WTC11 (cell line): ENCODE measurements at regions not wholly inside any gene's neighbourhood (a gene's known extent, or its start where the extent isn't known, plus 50 kb on each side); places are given as distances from the start of the nearest gene placed in this dataset.
A peak's percentile ranks its signal among the peaks of the same experiment; 100 is the strongest.

Experiments used
- ATAC-seq: fragments of 200-7000 bp; cut with Tn5 transposase; 2 replicates; pipeline ENCODE4 v1.10.0; 2021; ENCODE audit warnings: mild to moderate bottlenecking, moderate library complexity
- CTCF ChIA-PET: fragments of 300-600 bp; sonication (Branson Sonifier 250); formaldehyde crosslinking; loops from one replicate; lab custom pipeline; 2021; ENCODE audit warnings: antibody characterized with exemption; lab: Charles Lee
- POLR2A ChIA-PET: fragments of 350-600 bp; sonication (Branson Sonifier 250); formaldehyde crosslinking; loops from one replicate; lab custom pipeline; 2021; ENCODE audit warnings: antibody characterized with exemption; lab: Charles Lee
- DNase-seq: peaks from one replicate; pipeline ENCODE4 v3.0.0; 2021; ENCODE audit warnings: low spot score
- H3K27ac Mint-ChIP-seq: 2 replicates; pipeline ENCODE4 v1.8.0; 2021; ENCODE audit warnings: mixed read lengths
- H3K27me3 Mint-ChIP-seq: 2 replicates; pipeline ENCODE4 v1.8.0; 2021; ENCODE audit warnings: low read depth, mild to moderate bottlenecking, moderate library complexity, mixed read lengths
- H3K36me3 Mint-ChIP-seq: 2 replicates; pipeline ENCODE4 v1.8.0; 2021; ENCODE audit warnings: mixed read lengths
- H3K4me1 Mint-ChIP-seq: 2 replicates; pipeline ENCODE4 v1.8.0; 2022; ENCODE audit warnings: mixed read lengths
- H3K4me3 Mint-ChIP-seq: 2 replicates; pipeline ENCODE4 v1.8.0; 2021; ENCODE audit warnings: mild to moderate bottlenecking, moderate library complexity, mixed read lengths
- H3K9me3 Mint-ChIP-seq: 2 replicates; pipeline ENCODE4 v1.8.0; 2021; ENCODE audit warnings: mixed read lengths
- AR ChIP-seq: fragments of 250-450 bp; sonication (Bioruptor Pico); IDR thresholded peaks from 2 replicates; pipeline ENCODE4 v1.9.0; 2021; ENCODE audit warnings: mild to moderate bottlenecking
- EMX1 ChIP-seq: fragments of 250-450 bp; sonication (Bioruptor Pico); IDR thresholded peaks from 2 replicates; pipeline ENCODE4 v1.8.0; 2021; ENCODE audit warnings: mild to moderate bottlenecking
- ESRRA ChIP-seq: sonication (generic); formaldehyde crosslinking; IDR thresholded peaks from 2 replicates; pipeline ENCODE4 v1.8.1; 2022; ENCODE audit warnings: mild to moderate bottlenecking, missing genetic modification reagents, borderline replicate concordance
- HMGXB4 ChIP-seq: sonication (generic); formaldehyde crosslinking; IDR thresholded peaks from 2 replicates; pipeline ENCODE4 v1.8.1; 2023; ENCODE audit warnings: mild to moderate bottlenecking, moderate library complexity, missing genetic modification reagents
- JAZF1 ChIP-seq: fragments of 250-450 bp; sonication (Bioruptor Pico); IDR thresholded peaks from 2 replicates; pipeline ENCODE4 v1.9.0; 2021; ENCODE audit warnings: moderate library complexity, mild to moderate bottlenecking, inconsistent platforms
- KAT7 ChIP-seq: sonication (generic); formaldehyde crosslinking; IDR thresholded peaks from 2 replicates; pipeline ENCODE4 v1.8.1; 2023; ENCODE audit warnings: missing genetic modification reagents, mild to moderate bottlenecking, borderline replicate concordance
- MAX ChIP-seq: sonication (generic); formaldehyde crosslinking; IDR thresholded peaks from 2 replicates; pipeline ENCODE4 v1.8.0; 2022; ENCODE audit warnings: mild to moderate bottlenecking, missing genetic modification reagents
- TEAD1 ChIP-seq: sonication (generic); formaldehyde crosslinking; IDR thresholded peaks from 2 replicates; pipeline ENCODE4 v1.8.0; 2022; ENCODE audit warnings: mild to moderate bottlenecking, missing genetic modification reagents
- ZNF121 ChIP-seq: sonication (generic); formaldehyde crosslinking; IDR thresholded peaks from 2 replicates; pipeline ENCODE4 v1.8.0; 2023; ENCODE audit warnings: missing genetic modification reagents
- ZNF281 ChIP-seq: sonication (generic); formaldehyde crosslinking; IDR thresholded peaks from 2 replicates; pipeline ENCODE4 v1.8.0; 2023; ENCODE audit warnings: mild to moderate bottlenecking, missing genetic modification reagents
- TF ChIP-seq, protein P1 (sequence below): sonication (generic); formaldehyde crosslinking; IDR thresholded peaks from 2 replicates; pipeline ENCODE4 v1.8.1; 2022; ENCODE audit warnings: low read depth, mild to moderate bottlenecking, moderate library complexity, missing genetic modification reagents, borderline replicate concordance
- TF ChIP-seq, protein P2 (sequence below): fragments of 250-450 bp; sonication (Bioruptor Pico); IDR thresholded peaks from 2 replicates; pipeline ENCODE4 v1.9.0; 2021; ENCODE audit warnings: mild to moderate bottlenecking
- TF ChIP-seq, protein P3 (sequence below): sonication (generic); formaldehyde crosslinking; conservative IDR thresholded peaks from 2 replicates; pipeline ENCODE4 v1.8.1; 2022; ENCODE audit warnings: mild to moderate bottlenecking, missing genetic modification reagents

DNA sequence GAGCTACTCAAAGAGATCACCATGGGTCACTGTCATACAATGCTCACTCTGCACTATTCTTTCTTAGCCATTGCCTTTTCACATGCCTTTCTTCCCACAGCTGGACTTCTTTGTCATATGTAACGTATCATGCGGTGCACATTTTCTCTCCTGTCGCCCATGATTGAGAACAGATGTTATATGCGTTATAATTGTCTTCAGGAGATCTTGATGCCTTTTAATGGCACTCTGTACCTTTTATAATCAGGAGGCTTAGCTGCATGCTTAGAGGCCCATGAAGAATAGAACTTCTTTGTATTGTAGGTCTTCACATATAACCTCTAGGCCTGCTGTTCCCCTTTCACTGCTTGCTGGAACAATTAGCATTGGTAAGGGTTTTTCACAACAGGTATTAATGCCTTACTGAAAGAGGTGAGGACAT, 436.1 kb downstream of the CDH10 start:
- H3K4me3 Mint-ChIP-seq, result no peak overlapping the region
- TF ChIP-seq ZNF121 (CRISPR knock-in tag) (no peak), TEAD1 (CRISPR knock-in tag) (peak; percentile 32; the same call in 1 of the 2 replicates), EMX1 (CRISPR knock-in tag) (no peak)
- TF ChIP-seq, protein P1, sequence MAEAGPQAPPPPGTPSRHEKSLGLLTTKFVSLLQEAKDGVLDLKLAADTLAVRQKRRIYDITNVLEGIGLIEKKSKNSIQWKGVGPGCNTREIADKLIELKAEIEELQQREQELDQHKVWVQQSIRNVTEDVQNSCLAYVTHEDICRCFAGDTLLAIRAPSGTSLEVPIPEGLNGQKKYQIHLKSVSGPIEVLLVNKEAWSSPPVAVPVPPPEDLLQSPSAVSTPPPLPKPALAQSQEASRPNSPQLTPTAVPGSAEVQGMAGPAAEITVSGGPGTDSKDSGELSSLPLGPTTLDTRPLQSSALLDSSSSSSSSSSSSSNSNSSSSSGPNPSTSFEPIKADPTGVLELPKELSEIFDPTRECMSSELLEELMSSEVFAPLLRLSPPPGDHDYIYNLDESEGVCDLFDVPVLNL (CRISPR knock-in tag), result no peak
- TF ChIP-seq, protein P2, sequence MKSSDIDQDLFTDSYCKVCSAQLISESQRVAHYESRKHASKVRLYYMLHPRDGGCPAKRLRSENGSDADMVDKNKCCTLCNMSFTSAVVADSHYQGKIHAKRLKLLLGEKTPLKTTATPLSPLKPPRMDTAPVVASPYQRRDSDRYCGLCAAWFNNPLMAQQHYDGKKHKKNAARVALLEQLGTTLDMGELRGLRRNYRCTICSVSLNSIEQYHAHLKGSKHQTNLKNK (CRISPR knock-in tag), result peak; percentile 82
- DNase-seq, result no peak
- peaks cover 21% of the 10 kb centered on the region for H3K36me3 Mint-ChIP-seq
- ChIA-PET POLR2A (no interaction called here), CTCF (interaction anchor here (0.8 kb wide), 1 partner anchor 798 kb away, joined by 3 read pairs; no protein-coding TSS in a partner anchor)
- no peaks in the 10 kb centered on the region for H3K27me3 Mint-ChIP-seq
- ATAC-seq, result peak; percentile 90
- peaks cover 26% of the 10 kb centered on the region for H3K9me3 Mint-ChIP-seq
- H3K4me1 Mint-ChIP-seq, result peaks cover 20% of the 10 kb centered on the region
- H3K27ac Mint-ChIP-seq, result 0 out of 2 replicates have a peak overlapping the region, but pooled peaks have one; percentile 81

GRCh38 chr5:24215114-24215513, 429.7 kb downstream of the CDH10 start:
- no peak for ATAC-seq
- TF ChIP-seq HMGXB4 (CRISPR knock-in tag), result no peak
- no peak for TF ChIP-seq JAZF1 (CRISPR knock-in tag)
- no peak for TF ChIP-seq KAT7 (CRISPR knock-in tag)
- TF ChIP-seq, all 79 proteins: peak for 0
- ChIA-PET POLR2A (no interaction called here), CTCF (no interaction called here)
- Mint-ChIP-seq H3K4me3 (no peak overlapping the region), H3K36me3 (no peaks in the 10 kb centered on the region), H3K9me3 (peaks cover 14% of the 10 kb centered on the region), H3K27ac (no peak overlapping the region), H3K27me3 (no peaks in the 10 kb centered on the region), H3K4me1 (peaks cover 11% of the 10 kb centered on the region)
- DNase-seq, result no peak

- ATAC-seq, result no peak
Observed at GRCh38 chr5:24222876-24223275, 421.9 kb downstream of the CDH10 start.

GRCh38 chr5:24225051-24225450, 419.7 kb downstream of the CDH10 start:
- CTCF ChIA-PET, result no interaction called here
- H3K4me3 Mint-ChIP-seq, result no peak overlapping the region
- H3K27ac Mint-ChIP-seq, result no peak overlapping the region
- peaks cover 36% of the 10 kb centered on the region for H3K9me3 Mint-ChIP-seq
- no peaks in the 10 kb centered on the region for H3K27me3 Mint-ChIP-seq
- DNase-seq (no peak), ATAC-seq (no peak)
- H3K4me1 Mint-ChIP-seq, result no peaks in the 10 kb centered on the region
- 0 out of 2 replicates have a peak, but pooled peaks cover 3% of the 10 kb centered on the region for H3K36me3 Mint-ChIP-seq
- POLR2A ChIA-PET, result no interaction called here
- TF ChIP-seq JAZF1 (CRISPR knock-in tag), result no peak
- TF ChIP-seq, protein P3, sequence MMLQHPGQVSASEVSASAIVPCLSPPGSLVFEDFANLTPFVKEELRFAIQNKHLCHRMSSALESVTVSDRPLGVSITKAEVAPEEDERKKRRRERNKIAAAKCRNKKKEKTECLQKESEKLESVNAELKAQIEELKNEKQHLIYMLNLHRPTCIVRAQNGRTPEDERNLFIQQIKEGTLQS, result no peak
- no peak for TF ChIP-seq ESRRA (CRISPR knock-in tag)
- no peak for TF ChIP-seq MAX (CRISPR knock-in tag)
- TF ChIP-seq AR, result no peak

More at GRCh38 chr5:24222876-24223275, 421.9 kb downstream of the CDH10 start:
- TF ChIP-seq ZNF281 (CRISPR knock-in tag), result no peak
- TF ChIP-seq, all 79 proteins: peak for 0
- POLR2A ChIA-PET, result no interaction called here
- no peak for DNase-seq
- 0 out of 2 replicates have a peak, but pooled peaks cover 3% of the 10 kb centered on the region for H3K36me3 Mint-ChIP-seq
- no peak overlapping the region for H3K4me3 Mint-ChIP-seq
- H3K9me3 Mint-ChIP-seq, result peaks cover 33% of the 10 kb centered on the region
- no peaks in the 10 kb centered on the region for H3K27me3 Mint-ChIP-seq
- H3K4me1 Mint-ChIP-seq, result no peaks in the 10 kb centered on the region
- CTCF ChIA-PET, result no interaction called here
- H3K27ac Mint-ChIP-seq, result no peak overlapping the region
